GM12874 (cell line): ENCODE measurements at regions not wholly inside any gene's neighbourhood (a gene's known extent, or its start where the extent isn't known, plus 50 kb on each side); places are given as distances from the start of the nearest gene placed in this dataset.

ENCODE experiments used
- CTCF ChIP-seq: IDR thresholded peaks from 2 replicates; pipeline ENCODE4 v1.5.1; 2011; ENCODE audit warnings: low read depth, mild to moderate bottlenecking, control low read depth, low read length, moderate library complexity; ENCODE audit not compliant: insufficient read depth

GRCh38 chr16:64507240-64508024, 614.4 kb downstream of the CDH11 start:
- TF ChIP-seq CTCF: no peak

GRCh38 chr16:64499211-64499610, 622.7 kb downstream of the CDH11 start:
- TF ChIP-seq CTCF: no peak

DNA sequence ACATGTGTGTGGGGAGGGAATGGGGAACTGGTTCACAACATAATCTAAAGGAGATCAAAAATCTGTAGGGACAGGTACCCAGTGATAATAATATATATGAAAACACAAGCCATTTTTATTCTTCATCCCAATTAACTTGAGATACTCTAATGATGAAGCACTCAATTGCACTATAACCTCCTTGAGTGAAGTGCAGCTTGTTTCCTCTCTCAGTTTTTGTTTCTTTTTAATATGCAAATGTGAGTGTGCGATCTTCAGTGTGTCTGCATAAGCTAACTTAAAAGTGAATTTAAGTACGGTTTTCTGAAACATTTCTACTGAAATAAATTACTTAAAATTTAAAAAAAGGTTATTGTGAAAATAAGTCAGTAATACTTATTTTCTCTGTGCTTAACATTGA, 623.5 kb downstream of the CDH11 start:
- TF ChIP-seq CTCF: no peak

GRCh38 chr16:64493709-64494108, 628.2 kb downstream of the CDH11 start:
- no peak for TF ChIP-seq CTCF

DNA sequence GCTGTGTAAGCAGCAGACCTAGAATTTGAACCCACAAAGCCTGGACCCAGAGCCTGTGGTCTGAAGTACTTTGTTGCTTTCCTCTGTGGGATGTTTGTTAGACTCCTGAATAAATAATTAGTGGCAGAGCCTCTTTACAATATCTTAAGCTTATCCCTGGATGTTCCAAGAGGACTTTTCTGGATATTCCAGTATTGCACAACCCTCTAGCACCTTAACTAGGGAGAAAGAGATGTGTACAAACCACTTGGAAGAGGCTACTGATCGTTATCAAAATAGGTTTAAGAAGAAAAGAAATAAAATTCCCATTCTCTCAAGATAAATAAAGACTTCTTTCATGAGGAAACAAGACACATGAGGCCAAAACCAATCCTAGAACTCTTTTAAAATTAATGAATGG, 632.4 kb downstream of the CDH11 start:
- TF ChIP-seq CTCF: no peak

GRCh38 chr16:64486561-64486960, 635.3 kb downstream of the CDH11 start:
- no peak for TF ChIP-seq CTCF

DNA sequence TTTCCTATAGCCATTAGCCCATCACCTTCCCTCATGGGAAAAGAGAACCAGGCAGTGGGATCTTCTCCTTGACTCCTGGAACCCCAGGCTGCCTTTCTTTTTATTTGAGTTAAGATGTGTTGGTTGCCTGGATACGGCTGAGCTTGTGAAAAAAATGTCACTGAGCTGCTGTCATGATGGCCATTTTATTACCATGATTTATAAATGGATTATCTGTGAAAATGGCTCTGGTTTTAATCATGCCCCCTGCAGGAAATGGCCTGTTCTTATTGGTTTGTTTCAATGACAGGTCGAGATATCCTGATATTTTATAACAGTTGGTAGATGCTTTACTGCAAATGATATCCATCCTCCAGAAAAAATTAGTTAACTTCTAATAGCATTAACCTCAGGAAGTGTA, 640.4 kb downstream of the CDH11 start:
- no peak for TF ChIP-seq CTCF
